Gastrocnemius medialis (tissue), 4 donors: ENCODE measurements at regions not wholly inside any gene's neighbourhood (a gene's known extent, or its start where the extent isn't known, plus 50 kb on each side); places are given as distances from the start of the nearest gene placed in this dataset.

Source experiments
- ATAC-seq, 2 donors: fragments of 150-250 bp; one replicate each; pipeline ENCODE4 v1.9.1; 2016
- DNase-seq, 2 donors: peaks; one replicate each; pipeline ENCODE4 v3.0.0-alpha.2; 2019
- H3K27ac ChIP-seq, 4 donors: fragments of 200-600 bp; sonication (generic); 1 replicate in 1 of 4; 2 replicates in 3 of 4; pipeline ENCODE4 v1.5.1; 2016 to 2018; ENCODE audit warnings: mild to moderate bottlenecking in 2 of 4, moderate library complexity in 1 of 4
- H3K27me3 ChIP-seq, 3 donors: fragments of 200-600 bp; sonication (generic) in 2 of 3; 1 replicate in 1 of 3; 2 replicates in 2 of 3; pipeline versions ENCODE4 v1.5.1 to v1.6.0; 2016 to 2019; ENCODE audit warnings: mild to moderate bottlenecking in 1 of 3, moderate library complexity in 1 of 3
- H3K36me3 ChIP-seq, 2 donors: fragments of 200-600 bp; sonication (generic) in 1 of 2; one replicate each; pipeline ENCODE4 v1.5.1; 2017 to 2018
- H3K4me1 ChIP-seq, 2 donors: fragments of 200-600 bp; sonication (generic) in 1 of 2; one replicate each; pipeline ENCODE4 v1.5.1; 2016 to 2017; ENCODE audit warnings: mild to moderate bottlenecking in 2 of 2
- H3K4me3 ChIP-seq, 4 donors: fragments of 200-600 bp; sonication (generic) in 3 of 4; 1 replicate in 1 of 4; 2 replicates in 3 of 4; pipeline ENCODE4 v1.5.1; 2016 to 2019; ENCODE audit warnings: mild to moderate bottlenecking in 2 of 4
- H3K9me3 ChIP-seq, 3 donors: fragments of 200-600 bp; sonication (generic) in 2 of 3; 1 replicate in 1 of 3; 2 replicates in 2 of 3; pipeline ENCODE4 v1.5.1; 2016 to 2019
- POLR2A ChIP-seq, 2 donors: fragments of 450-650 bp; IDR thresholded peaks; one replicate each; pipeline ENCODE4 v1.6.1; 2017; ENCODE audit warnings: antibody characterized with exemption in 2 of 2, mild to moderate bottlenecking in 2 of 2, moderate library complexity in 2 of 2
- in situ Hi-C, 4 donors: fragments of 200-750 bp; cut with MboI; loops; one replicate each; pipeline versions ENCODE4 v1.15.0 to v1.8.0; 2017; ENCODE audit warnings: low sequenced_read_pairs in 4 of 4
- intact Hi-C: fragments of 100-400 bp; cut with DNase I; formaldehyde crosslinking; loops from one replicate; pipeline ENCODE4 v1.15.1; 2023; ENCODE audit warnings: low total_unique reads
- TF ChIP-seq, protein P1 (sequence below), 5 experiments: fragments of 450-650 bp in 3 of 5; fragments of 200-600 bp in 2 of 5; sonication (generic) in 2 of 5; IDR thresholded peaks in 4 of 5; conservative IDR thresholded peaks in 1 of 5; 1 replicate in 4 of 5; 2 replicates in 1 of 5; pipeline ENCODE4 v1.5.1; 2016 to 2019; ENCODE audit warnings: antibody characterized with exemption in 5 of 5, mild to moderate bottlenecking in 3 of 5, moderate library complexity in 3 of 5

- H3K9me3 ChIP-seq, result no peaks in the 10 kb centered on the region
- in situ Hi-C loops, result no loop called here
- no peak overlapping the region for H3K27ac ChIP-seq
- peaks cover 14 to 20% (median 20%) of the 10 kb centered on the region in 3 donors for H3K27me3 ChIP-seq
- ATAC-seq (no peak), DNase-seq (no peak)
- no peaks in the 10 kb centered on the region for H3K4me1 ChIP-seq
- no peak overlapping the region for H3K4me3 ChIP-seq
- no peak for TF ChIP-seq POLR2A (IDR thresholded peaks at IDR 0.05)
- TF ChIP-seq, protein P1, sequence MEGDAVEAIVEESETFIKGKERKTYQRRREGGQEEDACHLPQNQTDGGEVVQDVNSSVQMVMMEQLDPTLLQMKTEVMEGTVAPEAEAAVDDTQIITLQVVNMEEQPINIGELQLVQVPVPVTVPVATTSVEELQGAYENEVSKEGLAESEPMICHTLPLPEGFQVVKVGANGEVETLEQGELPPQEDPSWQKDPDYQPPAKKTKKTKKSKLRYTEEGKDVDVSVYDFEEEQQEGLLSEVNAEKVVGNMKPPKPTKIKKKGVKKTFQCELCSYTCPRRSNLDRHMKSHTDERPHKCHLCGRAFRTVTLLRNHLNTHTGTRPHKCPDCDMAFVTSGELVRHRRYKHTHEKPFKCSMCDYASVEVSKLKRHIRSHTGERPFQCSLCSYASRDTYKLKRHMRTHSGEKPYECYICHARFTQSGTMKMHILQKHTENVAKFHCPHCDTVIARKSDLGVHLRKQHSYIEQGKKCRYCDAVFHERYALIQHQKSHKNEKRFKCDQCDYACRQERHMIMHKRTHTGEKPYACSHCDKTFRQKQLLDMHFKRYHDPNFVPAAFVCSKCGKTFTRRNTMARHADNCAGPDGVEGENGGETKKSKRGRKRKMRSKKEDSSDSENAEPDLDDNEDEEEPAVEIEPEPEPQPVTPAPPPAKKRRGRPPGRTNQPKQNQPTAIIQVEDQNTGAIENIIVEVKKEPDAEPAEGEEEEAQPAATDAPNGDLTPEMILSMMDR (IDR thresholded peaks at IDR 0.05 in 4 of 5, conservative IDR thresholded peaks at IDR 0.05 in 1 of 5), result no peak
- intact Hi-C loops, result no loop called here
- H3K36me3 ChIP-seq, result no peaks in the 10 kb centered on the region
Measured at GRCh38 chr11:70550456-70551195, 152.3 kb downstream of the CTTN start.

DNA sequence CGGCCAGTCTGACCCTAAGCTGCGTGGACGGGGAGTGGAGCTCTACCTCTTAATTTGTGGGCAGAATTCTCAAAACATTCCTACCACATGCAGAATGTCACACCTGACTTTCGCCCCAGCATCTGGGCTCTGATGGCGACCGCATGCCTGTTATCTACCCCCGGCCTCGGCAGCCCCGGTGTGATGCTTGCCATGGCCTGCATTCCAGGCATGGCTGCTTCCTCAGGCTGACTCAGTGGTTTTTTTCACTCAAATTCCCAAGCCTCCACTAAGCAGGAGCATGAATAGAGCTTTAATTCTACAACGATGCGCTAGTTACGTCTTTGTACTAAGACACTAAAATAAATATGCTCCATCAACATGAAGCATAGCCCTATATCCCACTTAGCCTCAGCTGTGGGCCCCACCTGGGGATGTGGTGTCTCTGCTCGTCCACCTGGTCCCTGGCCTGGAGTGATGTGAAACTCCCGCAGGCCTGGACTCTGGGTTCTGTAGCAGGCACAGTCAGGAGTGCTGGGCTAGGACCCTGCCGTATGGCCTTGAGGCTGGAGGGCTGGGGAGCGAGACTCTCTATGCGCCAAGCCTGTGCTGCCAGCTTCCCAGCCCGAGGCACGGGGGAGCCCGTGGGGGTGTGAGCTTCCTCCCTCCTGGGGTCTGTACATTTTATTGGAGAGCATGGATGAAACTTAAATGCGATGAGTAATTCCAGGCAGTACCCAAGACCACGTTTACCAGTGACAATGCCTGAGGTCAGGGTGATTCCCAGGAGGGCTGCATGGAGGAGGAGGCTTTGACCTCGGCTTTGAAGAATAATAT lies 153.2 kb downstream of the CTTN start:
- in situ Hi-C loops, result no loop called here
- Histone ChIP-seq H3K27ac (no peak overlapping the region), H3K4me3 (no peak overlapping the region), H3K9me3 (no peaks in the 10 kb centered on the region), H3K36me3 (no peaks in the 10 kb centered on the region), H3K4me1 (no peaks in the 10 kb centered on the region), H3K27me3 (peaks cover 14 to 17% (median 14%) of the 10 kb centered on the region in 3 donors)
- intact Hi-C loops, result no loop called here
- no peak for TF ChIP-seq POLR2A (IDR thresholded peaks at IDR 0.05)
- TF ChIP-seq, protein P1 (IDR thresholded peaks at IDR 0.05 in 4 of 5, conservative IDR thresholded peaks at IDR 0.05 in 1 of 5), result no peak
- DNase-seq, result no peak
- ATAC-seq, result no peak

GRCh38 chr11:70552167-70553150 lies 154.1 kb downstream of the CTTN start:
- H3K27ac ChIP-seq, result no peak overlapping the region
- intact Hi-C loops (no loop called here), in situ Hi-C loops (no loop called here)
- ATAC-seq (no peak), DNase-seq (no peak)
- peaks cover 6 to 14% (median 11%) of the 10 kb centered on the region in 3 donors for H3K27me3 ChIP-seq
- H3K36me3 ChIP-seq, result no peaks in the 10 kb centered on the region
- TF ChIP-seq, protein P1 (IDR thresholded peaks at IDR 0.05 in 4 of 5, conservative IDR thresholded peaks at IDR 0.05 in 1 of 5), result no peak
- TF ChIP-seq POLR2A (IDR thresholded peaks at IDR 0.05), result no peak
- no peaks in the 10 kb centered on the region for H3K9me3 ChIP-seq
- H3K4me3 ChIP-seq, result no peak overlapping the region
- H3K4me1 ChIP-seq, result no peaks in the 10 kb centered on the region

DNA sequence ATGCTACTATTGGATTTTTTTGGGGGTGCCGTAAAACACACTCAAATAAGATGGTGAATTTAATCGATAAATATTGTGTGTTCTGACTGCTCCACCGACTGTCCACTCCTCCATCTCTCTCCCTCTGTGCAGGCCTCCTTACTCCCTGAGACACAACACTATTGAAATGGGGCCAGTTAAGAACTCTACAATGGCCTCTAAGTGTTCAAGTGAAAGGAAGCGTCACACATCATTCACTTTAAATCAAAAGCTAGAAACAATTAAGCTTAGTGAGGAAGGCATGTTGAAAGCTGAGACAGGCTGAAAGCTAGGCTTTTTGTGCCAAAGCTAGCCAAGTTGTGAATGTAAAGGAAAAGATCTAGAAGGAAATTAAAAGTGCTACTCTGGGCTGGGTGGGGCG lies 156.7 kb downstream of the CTTN start:
- DNase-seq, result no peak
- TF ChIP-seq, protein P1 (IDR thresholded peaks at IDR 0.05 in 4 of 5, conservative IDR thresholded peaks at IDR 0.05 in 1 of 5), result no peak
- TF ChIP-seq POLR2A (IDR thresholded peaks at IDR 0.05), result no peak
- Histone ChIP-seq H3K27ac (no peak overlapping the region), H3K9me3 (no peaks in the 10 kb centered on the region), H3K4me1 (no peaks in the 10 kb centered on the region), H3K36me3 (no peaks in the 10 kb centered on the region), H3K27me3 (peaks cover 0 to 6% (median 0%) of the 10 kb centered on the region in 3 donors), H3K4me3 (no peak overlapping the region)
- ATAC-seq, result no peak
- in situ Hi-C loops (no loop called here), intact Hi-C loops (no loop called here)
